GM12865 (cell line): ENCODE measurements at regions not wholly inside any gene's neighbourhood (a gene's known extent, or its start where the extent isn't known, plus 50 kb on each side); places are given as distances from the start of the nearest gene placed in this dataset.

Source experiments
- DNase-seq: peaks from one replicate; pipeline ENCODE4 v3.0.0; 2010; ENCODE audit warnings: low read depth
- H3K4me3 ChIP-seq: 2 replicates; pipeline ENCODE4 v1.5.1; 2011; ENCODE audit warnings: mild to moderate bottlenecking, low read depth, low read length, control low read depth
- CTCF ChIP-seq: IDR thresholded peaks from 2 replicates; pipeline ENCODE4 v1.5.1; 2011; ENCODE audit warnings: low read length, control low read depth, low read depth, inconsistent platforms; ENCODE audit not compliant: insufficient read depth; ENCODE audit errors: missing control alignments

- no peak for DNase-seq
- no peak overlapping the region for H3K4me3 ChIP-seq
- TF ChIP-seq CTCF = no peak
These were observed 350.2 kb upstream of the CDH4 start for GRCh38 chr20:60901831-60902230.

- DNase-seq = no peak
- no peak for TF ChIP-seq CTCF
- no peak overlapping the region for H3K4me3 ChIP-seq
These were observed 348.6 kb upstream of the CDH4 start for GRCh38 chr20:60903325-60903971.

GRCh38 chr20:60904730-60905129, 347.3 kb upstream of the CDH4 start:
- no peak for TF ChIP-seq CTCF
- no peak for DNase-seq
- no peak overlapping the region for H3K4me3 ChIP-seq

GRCh38 chr20:60905919-60906318, 346.1 kb upstream of the CDH4 start:
- no peak for TF ChIP-seq CTCF
- H3K4me3 ChIP-seq = no peak overlapping the region
- DNase-seq = no peak

- H3K4me3 ChIP-seq = no peak overlapping the region
- no peak for TF ChIP-seq CTCF
- DNase-seq = no peak
These were observed 345.5 kb upstream of the CDH4 start for GRCh38 chr20:60906555-60906954.

GRCh38 chr20:60913298-60913697, 338.8 kb upstream of the CDH4 start:
- DNase-seq = no peak
- H3K4me3 ChIP-seq = no peak overlapping the region
- TF ChIP-seq CTCF = no peak

GRCh38 chr20:60921022-60921622, 330.9 kb upstream of the CDH4 start:
- DNase-seq = no peak
- H3K4me3 ChIP-seq = no peak overlapping the region
- no peak for TF ChIP-seq CTCF
